HepG2 (cell line): ENCODE measurements at regions not wholly inside any gene's neighbourhood (a gene's known extent, or its start where the extent isn't known, plus 50 kb on each side); places are given as distances from the start of the nearest gene placed in this dataset.
A peak's percentile ranks its signal among the peaks of the same experiment; 100 is the strongest.

Experiments used
- ATAC-seq: fragments of 200-7000 bp; cut with Tn5 transposase; 3 replicates; pipeline ENCODE4 v1.9.1; 2020; ENCODE audit warnings: mild to moderate bottlenecking, moderate library complexity
- BruUV-seq: library from RNA; stranded (reverse); fragments of 400-500 nt; replicated peaks from 2 replicates; lab custom pipeline; 2021; lab: Mats Ljungman, UMichigan
- CTCF ChIA-PET: fragments of 300-600 bp; formaldehyde crosslinking; extraction: SDS; loops from one replicate; lab custom pipeline; 2021; ENCODE audit warnings: low total read pairs, inconsistent platforms, low intra/inter-chr PET ratio; lab: Yijun Ruan, JAX
- POLR2A ChIA-PET: fragments of 350-600 bp; sonication (Branson Sonifier 250); formaldehyde crosslinking; loops from one replicate; lab custom pipeline; 2020; ENCODE audit warnings: antibody characterized with exemption, inconsistent platforms; lab: Yijun Ruan, JAX
- DNase-seq: peaks from one replicate; pipeline ENCODE4 v3.0.0-alpha.2; 2015; ENCODE audit warnings: low spot score
- FAIRE-seq: peaks from 3 replicates; lab custom pipeline; 2011; peaks lifted over from hg19 to GRCh38; lab: Jason Lieb, UNC
- H2AFZ ChIP-seq: one replicate; pipeline ENCODE4 v1.6.1; 2011; ENCODE audit warnings: low read length, inconsistent platforms
- H3K27ac ChIP-seq: fragments of 300-600 bp; 3 replicates; pipeline ENCODE4 v1.8.0; 2011; ENCODE audit warnings: mixed run types, mild to moderate bottlenecking, mixed read lengths, low read length, inconsistent platforms; ENCODE audit not compliant: insufficient read depth; ENCODE audit errors: extremely low read length
- H3K27me3 ChIP-seq, 2 experiments: fragments of 200-600 bp in 1 of 2; 2 replicates in 1 of 2; 3 replicates in 1 of 2; pipeline versions ENCODE4 v1.6.0 to v1.8.0; 2011; ENCODE audit warnings: low read length in 2 of 2, mild to moderate bottlenecking in 2 of 2, moderate library complexity in 2 of 2, inconsistent platforms in 1 of 2; ENCODE audit not compliant: insufficient read depth in 2 of 2, control insufficient read depth in 1 of 2
- H3K36me3 ChIP-seq, 2 experiments: fragments of 200-600 bp in 1 of 2; replicated peaks in 1 of 2; 2 replicates in 1 of 2; 3 replicates in 1 of 2; pipeline versions ENCODE4 v1.5.1 to v1.8.0; 2011; ENCODE audit warnings: low read length in 2 of 2, inconsistent platforms in 1 of 2; ENCODE audit not compliant: insufficient read depth in 2 of 2, control insufficient read depth in 1 of 2
- H3K4me1 ChIP-seq: 2 replicates; pipeline ENCODE4 v1.5.1; 2012; ENCODE audit warnings: low read length, inconsistent platforms; ENCODE audit not compliant: insufficient read depth
- H3K4me2 ChIP-seq: 2 replicates; pipeline ENCODE4 v1.6.0; 2011; ENCODE audit warnings: low read depth, low read length, inconsistent platforms
- H3K4me3 ChIP-seq, 3 experiments: fragments of 200-600 bp in 1 of 3; sonication (generic), shearing (Covaris generic) in 1 of 3; replicated peaks in 1 of 3; 2 replicates each; pipeline ENCODE4 v1.5.1; 2011 to 2016; ENCODE audit warnings: low read length in 3 of 3, inconsistent platforms in 2 of 3, low read depth in 2 of 3, mild to moderate bottlenecking in 2 of 3, control low read depth in 1 of 3, mixed read lengths in 1 of 3; ENCODE audit not compliant: insufficient read depth in 1 of 3
- H3K79me2 ChIP-seq: one replicate; pipeline ENCODE4 v1.6.1; 2011; ENCODE audit warnings: low read length, inconsistent platforms; ENCODE audit not compliant: insufficient read depth
- H3K9ac ChIP-seq: 2 replicates; pipeline ENCODE4 v1.6.0; 2011; ENCODE audit warnings: mild to moderate bottlenecking, low read depth, low read length, inconsistent platforms; ENCODE audit not compliant: insufficient read depth
- H3K9me3 ChIP-seq: 2 replicates; pipeline ENCODE4 v1.5.1; 2012; ENCODE audit warnings: mild to moderate bottlenecking, low read length
- H4K20me1 ChIP-seq: 2 replicates; pipeline ENCODE4 v1.6.0; 2011; ENCODE audit warnings: inconsistent platforms, mild to moderate bottlenecking, low read length, moderate library complexity; ENCODE audit not compliant: insufficient read depth
- RAD51 ChIP-seq: fragments of 450-650 bp; IDR thresholded peaks from 2 replicates; pipeline ENCODE4 v1.6.1; 2016; ENCODE audit warnings: borderline replicate concordance
- ZNF180 ChIP-seq: sonication (generic); formaldehyde crosslinking; IDR thresholded peaks from 2 replicates; pipeline ENCODE4 v1.4.0; 2020; ENCODE audit warnings: low read depth, missing genetic modification reagents, borderline replicate concordance
- WGBS: methylation state at CpG from one replicate; pipeline ENCODE4 v1.1.6; 2017; ENCODE audit warnings: low lambda C conversion rate; 5-methylcytosine and 5-hydroxymethylcytosine counted together
- in situ Hi-C: cut with HindIII; loops from 2 replicates; pipeline ENCODE4 v1.10.0; 2017; ENCODE audit warnings: low pct_unique_long_range_greater_than_20kb; ENCODE audit not compliant: extremely low pct_ligation_motif_present
- intact Hi-C: fragments of 100-400 bp; cut with micrococcal nuclease; formaldehyde crosslinking; loops from one replicate; pipeline ENCODE4 v1.10.0; 2022; ENCODE audit not compliant: unreplicated experiment
- TF ChIP-seq, protein P1 (sequence below): IDR thresholded peaks from 2 replicates; pipeline ENCODE4 v1.6.1; 2016; ENCODE audit warnings: missing compliant biosample characterization, missing genetic modification reagents, borderline replicate concordance
- TF ChIP-seq, protein P2 (sequence below), 2 experiments: sonication (generic) in 1 of 2; formaldehyde crosslinking in 1 of 2; IDR thresholded peaks; 2 replicates each; pipeline versions ENCODE4 v1.5.1 to v1.6.1; 2011 to 2020; ENCODE audit warnings: borderline replicate concordance in 1 of 2, low read depth in 1 of 2, low read length in 1 of 2, mild to moderate bottlenecking in 1 of 2, missing genetic modification reagents in 1 of 2, moderate library complexity in 1 of 2

DNA sequence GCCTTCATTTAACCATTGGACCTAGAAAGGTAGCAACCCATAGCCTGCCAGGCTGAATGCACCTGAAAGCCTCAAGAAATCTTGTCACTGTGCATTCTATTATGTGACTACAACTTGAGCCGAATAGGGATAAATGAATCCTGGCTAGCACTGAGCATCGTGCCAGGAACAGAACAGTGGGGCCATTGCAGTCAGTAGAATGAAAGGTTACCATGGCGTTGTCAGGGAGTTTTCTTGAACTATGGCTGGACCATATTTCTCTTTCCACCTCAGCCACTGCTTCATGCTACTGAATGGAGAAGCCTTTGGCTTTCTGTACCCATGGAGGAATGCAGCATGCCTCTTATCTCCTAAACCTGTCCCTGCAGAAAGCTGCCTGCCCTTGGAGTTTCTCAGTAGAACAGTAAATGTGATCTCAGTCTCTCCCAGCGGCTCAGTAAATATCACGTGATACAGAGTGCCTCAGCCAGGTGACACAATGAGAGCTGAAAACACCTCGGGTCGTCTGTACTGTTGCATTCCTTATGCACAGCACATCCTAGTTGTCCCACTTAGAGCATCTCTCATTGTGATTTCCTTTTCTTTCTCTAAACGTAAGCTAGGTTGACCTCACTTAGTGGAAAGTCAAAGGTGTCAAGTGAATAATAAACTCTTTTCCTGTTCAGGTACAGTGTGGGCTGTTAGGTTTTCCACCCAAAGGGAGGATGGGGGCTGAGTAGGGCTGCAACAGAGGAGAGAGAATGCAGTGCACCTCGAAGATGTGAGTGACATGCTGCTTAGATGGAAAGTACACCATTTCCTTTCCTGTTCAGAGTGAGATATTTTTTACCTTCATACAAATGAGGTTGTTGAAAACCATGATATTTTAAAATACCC is 115.3 kb downstream of the MACIR start:
- FAIRE-seq (no peak), DNase-seq (no peak), ATAC-seq (no peak)
- no TSS peak for BruUV-seq
- H3K79me2 ChIP-seq = no peaks in the 10 kb centered on the region
- 26% methylated on average over 8 of the region's 9 CpGs for WGBS
- H3K9ac ChIP-seq = no peak overlapping the region
- no peak overlapping the region for H3K27ac ChIP-seq
- ChIA-PET CTCF (no interaction called here), POLR2A (no interaction called here)
- H3K4me1 ChIP-seq = peaks cover 18% of the 10 kb centered on the region
- H3K4me2 ChIP-seq = no peak overlapping the region
- TF ChIP-seq, protein P1, sequence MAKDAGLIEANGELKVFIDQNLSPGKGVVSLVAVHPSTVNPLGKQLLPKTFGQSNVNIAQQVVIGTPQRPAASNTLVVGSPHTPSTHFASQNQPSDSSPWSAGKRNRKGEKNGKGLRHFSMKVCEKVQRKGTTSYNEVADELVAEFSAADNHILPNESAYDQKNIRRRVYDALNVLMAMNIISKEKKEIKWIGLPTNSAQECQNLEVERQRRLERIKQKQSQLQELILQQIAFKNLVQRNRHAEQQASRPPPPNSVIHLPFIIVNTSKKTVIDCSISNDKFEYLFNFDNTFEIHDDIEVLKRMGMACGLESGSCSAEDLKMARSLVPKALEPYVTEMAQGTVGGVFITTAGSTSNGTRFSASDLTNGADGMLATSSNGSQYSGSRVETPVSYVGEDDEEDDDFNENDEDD (CRISPR knock-in tag) = no peak
- TF ChIP-seq, protein P2, sequence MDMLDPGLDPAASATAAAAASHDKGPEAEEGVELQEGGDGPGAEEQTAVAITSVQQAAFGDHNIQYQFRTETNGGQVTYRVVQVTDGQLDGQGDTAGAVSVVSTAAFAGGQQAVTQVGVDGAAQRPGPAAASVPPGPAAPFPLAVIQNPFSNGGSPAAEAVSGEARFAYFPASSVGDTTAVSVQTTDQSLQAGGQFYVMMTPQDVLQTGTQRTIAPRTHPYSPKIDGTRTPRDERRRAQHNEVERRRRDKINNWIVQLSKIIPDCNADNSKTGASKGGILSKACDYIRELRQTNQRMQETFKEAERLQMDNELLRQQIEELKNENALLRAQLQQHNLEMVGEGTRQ (IDR thresholded peaks at IDR 0.05; ENCODE audit: low read depth, low read length) = peak; percentile 37; the same call in 1 of the 2 replicates
- TF ChIP-seq, protein P2 (CRISPR knock-in tag; IDR thresholded peaks at IDR 0.05; ENCODE audit: borderline replicate concordance) = no peak
- TF ChIP-seq RAD51 (peak; percentile 62; the same call in 1 of the 2 replicates), ZNF180 (no peak)
- H4K20me1 ChIP-seq = no peaks in the 10 kb centered on the region
- no peaks in the 10 kb centered on the region for H3K9me3 ChIP-seq
- no peak overlapping the region for H2AFZ ChIP-seq
- H3K36me3 ChIP-seq = no peaks in the 10 kb centered on the region
- intact Hi-C loops = loop anchor here (10.0 kb wide), 1 partner anchor 119 kb away; the partner anchor contains the start of gene MACIR
- in situ Hi-C loops = no loop called here
- H3K4me3 ChIP-seq = no peak overlapping the region
- no peaks in the 10 kb centered on the region for H3K27me3 ChIP-seq
